Panc1 (cell line): ENCODE measurements at regions not wholly inside any gene's neighbourhood (a gene's known extent, or its start where the extent isn't known, plus 50 kb on each side); places are given as distances from the start of the nearest gene placed in this dataset.

Source experiments
- POLR2AphosphoS5 ChIP-seq: IDR thresholded peaks from 2 replicates; pipeline ENCODE4 v1.6.1; 2012; ENCODE audit warnings: mild to moderate bottlenecking, low read depth, low read length, moderate library complexity
- SIN3A ChIP-seq: IDR thresholded peaks from 2 replicates; pipeline ENCODE4 v1.6.1; 2012; ENCODE audit warnings: low read depth, mild to moderate bottlenecking, low read length, moderate library complexity, borderline replicate concordance; ENCODE audit not compliant: insufficient read depth
- TCF7L2 ChIP-seq: IDR thresholded peaks from 2 replicates; pipeline ENCODE4 v1.6.1; 2011; ENCODE audit warnings: mild to moderate bottlenecking, low read depth, low read length, inconsistent platforms
- TF ChIP-seq, protein P1 (sequence below): fragments of 450-650 bp; IDR thresholded peaks from 2 replicates; pipeline ENCODE4 v1.5.1; 2017; ENCODE audit warnings: mild to moderate bottlenecking

GRCh38 chr13:59182241-59182640, 981.5 kb downstream of the DIAPH3 start:
- TF ChIP-seq, protein P1, sequence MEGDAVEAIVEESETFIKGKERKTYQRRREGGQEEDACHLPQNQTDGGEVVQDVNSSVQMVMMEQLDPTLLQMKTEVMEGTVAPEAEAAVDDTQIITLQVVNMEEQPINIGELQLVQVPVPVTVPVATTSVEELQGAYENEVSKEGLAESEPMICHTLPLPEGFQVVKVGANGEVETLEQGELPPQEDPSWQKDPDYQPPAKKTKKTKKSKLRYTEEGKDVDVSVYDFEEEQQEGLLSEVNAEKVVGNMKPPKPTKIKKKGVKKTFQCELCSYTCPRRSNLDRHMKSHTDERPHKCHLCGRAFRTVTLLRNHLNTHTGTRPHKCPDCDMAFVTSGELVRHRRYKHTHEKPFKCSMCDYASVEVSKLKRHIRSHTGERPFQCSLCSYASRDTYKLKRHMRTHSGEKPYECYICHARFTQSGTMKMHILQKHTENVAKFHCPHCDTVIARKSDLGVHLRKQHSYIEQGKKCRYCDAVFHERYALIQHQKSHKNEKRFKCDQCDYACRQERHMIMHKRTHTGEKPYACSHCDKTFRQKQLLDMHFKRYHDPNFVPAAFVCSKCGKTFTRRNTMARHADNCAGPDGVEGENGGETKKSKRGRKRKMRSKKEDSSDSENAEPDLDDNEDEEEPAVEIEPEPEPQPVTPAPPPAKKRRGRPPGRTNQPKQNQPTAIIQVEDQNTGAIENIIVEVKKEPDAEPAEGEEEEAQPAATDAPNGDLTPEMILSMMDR = no peak
- TF ChIP-seq SIN3A (no peak), POLR2AphosphoS5 (no peak), TCF7L2 (no peak)
